H1 (cell line): ENCODE measurements at regions not wholly inside any gene's neighbourhood (a gene's known extent, or its start where the extent isn't known, plus 50 kb on each side); places are given as distances from the start of the nearest gene placed in this dataset.
A peak's percentile ranks its signal among the peaks of the same experiment; 100 is the strongest.

Source experiments
- CTCF ChIA-PET: fragments of 300-600 bp; sonication (Branson Sonifier 250); formaldehyde crosslinking; loops from one replicate; lab custom pipeline; 2021; ENCODE audit not compliant: partially characterized antibody; lab: Charles Lee
- POLR2A ChIA-PET: fragments of 300-600 bp; sonication (Branson Sonifier 250); formaldehyde crosslinking; loops from one replicate; lab custom pipeline; 2021; ENCODE audit warnings: inconsistent platforms; ENCODE audit not compliant: partially characterized antibody; lab: Charles Lee
- DNase-seq, 2 experiments: peaks; one replicate each; pipeline versions ENCODE4 v3.0.0 to v3.0.0-alpha.2; 2010 to 2022; ENCODE audit warnings: low spot score in 2 of 2, low read depth in 1 of 2, mixed read lengths in 1 of 2
- FAIRE-seq: peaks from 2 replicates; lab custom pipeline; 2011; peaks lifted over from hg19 to GRCh38; lab: Jason Lieb, UNC
- H2AFZ ChIP-seq: 2 replicates; pipeline ENCODE4 v1.8.1; 2012; ENCODE audit warnings: low read length, inconsistent platforms
- H2AK5ac ChIP-seq: 2 replicates; pipeline ENCODE4 v1.6.1; 2013; ENCODE audit warnings: low read depth, low read length
- H2BK120ac ChIP-seq: replicated peaks from 2 replicates; pipeline ENCODE3; 2013; ENCODE audit warnings: low read depth, low read length, inconsistent platforms
- H2BK12ac ChIP-seq: 2 replicates; pipeline ENCODE4 v1.6.1; 2013; ENCODE audit warnings: low read depth, low read length
- H2BK15ac ChIP-seq: 2 replicates; pipeline ENCODE4 v1.6.1; 2013; ENCODE audit warnings: low read length
- H2BK20ac ChIP-seq: 2 replicates; pipeline ENCODE4 v1.6.1; 2013; ENCODE audit warnings: low read length
- H2BK5ac ChIP-seq: 2 replicates; pipeline ENCODE4 v1.6.1; 2013; ENCODE audit warnings: low read depth, low read length
- H3K14ac ChIP-seq: 2 replicates; pipeline ENCODE4 v1.6.1; 2013; ENCODE audit warnings: inconsistent platforms; ENCODE audit not compliant: insufficient read length
- H3K18ac ChIP-seq: 2 replicates; pipeline ENCODE4 v1.6.1; 2013; ENCODE audit warnings: low read length; ENCODE audit errors: extremely low read depth
- H3K23ac ChIP-seq: 2 replicates; pipeline ENCODE4 v1.6.1; 2013; ENCODE audit warnings: inconsistent platforms; ENCODE audit not compliant: insufficient read length
- H3K23me2 ChIP-seq: 2 replicates; pipeline ENCODE4 v1.6.1; 2013; ENCODE audit warnings: low read depth, low read length
- H3K27ac ChIP-seq: 2 replicates; pipeline ENCODE4 v1.6.1; 2011; ENCODE audit warnings: low read depth, low read length, inconsistent platforms
- H3K27me3 ChIP-seq, 4 experiments: replicated peaks in 1 of 4; 1 replicate in 1 of 4; 2 replicates in 3 of 4; pipeline versions ENCODE4 v1.6.1 to v1.8.1; 2011 to 2013; ENCODE audit warnings: low read length in 3 of 4, mild to moderate bottlenecking in 3 of 4, inconsistent platforms in 2 of 4, mixed read lengths in 2 of 4, moderate library complexity in 1 of 4; ENCODE audit not compliant: control insufficient read depth in 3 of 4, insufficient read depth in 3 of 4; ENCODE audit errors: extremely low read depth in 1 of 4
- H3K36me3 ChIP-seq, 4 experiments: 2 replicates each; pipeline versions ENCODE4 v1.6.1 to v1.8.1; 2011 to 2013; ENCODE audit warnings: mild to moderate bottlenecking in 4 of 4, low read length in 3 of 4, moderate library complexity in 2 of 4, control low read depth in 1 of 4, inconsistent platforms in 1 of 4; ENCODE audit not compliant: insufficient read depth in 4 of 4, control insufficient read depth in 2 of 4
- H3K4ac ChIP-seq: replicated peaks from 2 replicates; pipeline ENCODE3; 2013; ENCODE audit warnings: low read length, low read depth, mixed read lengths, inconsistent platforms; ENCODE audit not compliant: insufficient read length
- H3K4me1 ChIP-seq, 4 experiments: replicated peaks in 1 of 4; 1 replicate in 1 of 4; 2 replicates in 3 of 4; pipeline versions ENCODE4 v1.6.1 to v1.8.1; 2011 to 2013; ENCODE audit warnings: low read length in 3 of 4, inconsistent platforms in 2 of 4, mixed read lengths in 1 of 4; ENCODE audit not compliant: insufficient read depth in 4 of 4, control insufficient read depth in 3 of 4
- H3K4me2 ChIP-seq, 2 experiments: 2 replicates each; pipeline versions ENCODE4 v1.6.1 to v1.8.1; 2011 to 2013; ENCODE audit warnings: low read depth in 2 of 2, low read length in 2 of 2, control low read depth in 1 of 2, inconsistent platforms in 1 of 2, mild to moderate bottlenecking in 1 of 2; ENCODE audit not compliant: insufficient read depth in 1 of 2
- H3K4me3 ChIP-seq, 4 experiments: fragments of 200-600, 300-600 bp in 1 of 4; sonication (generic), shearing (Covaris generic), sonication (Bioruptor Twin) in 1 of 4; 2 replicates each; pipeline versions ENCODE4 v1.5.1 to v1.8.1; 2011 to 2016; ENCODE audit warnings: low read length in 4 of 4, low read depth in 3 of 4, control low read depth in 2 of 4, inconsistent platforms in 2 of 4, mild to moderate bottlenecking in 2 of 4, mixed read lengths in 1 of 4, moderate library complexity in 1 of 4; ENCODE audit not compliant: insufficient read depth in 2 of 4; ENCODE audit errors: extremely low read depth in 1 of 4
- H3K56ac ChIP-seq: replicated peaks from 2 replicates; pipeline ENCODE3; 2013; ENCODE audit warnings: low read depth, mild to moderate bottlenecking, mixed read lengths, low read length, inconsistent platforms; ENCODE audit not compliant: insufficient read length
- H3K79me1 ChIP-seq: 2 replicates; pipeline ENCODE4 v1.6.1; 2013; ENCODE audit warnings: low read depth, low read length, control low read depth
- H3K79me2 ChIP-seq, 2 experiments: 2 replicates each; pipeline versions ENCODE4 v1.6.1 to v1.8.1; 2012 to 2013; ENCODE audit warnings: low read length in 2 of 2, mild to moderate bottlenecking in 2 of 2, inconsistent platforms in 1 of 2; ENCODE audit not compliant: insufficient read depth in 2 of 2, control insufficient read depth in 1 of 2
- H3K9ac ChIP-seq, 4 experiments: replicated peaks in 1 of 4; 1 replicate in 1 of 4; 2 replicates in 3 of 4; pipeline versions ENCODE4 v1.6.1 to v1.8.1; 2011 to 2013; ENCODE audit warnings: low read depth in 3 of 4, low read length in 3 of 4, control low read depth in 2 of 4, mild to moderate bottlenecking in 2 of 4, moderate library complexity in 2 of 4, inconsistent platforms in 1 of 4; ENCODE audit errors: extremely low read depth in 1 of 4
- H3K9me3 ChIP-seq, 2 experiments: 2 replicates each; pipeline versions ENCODE4 v1.6.1 to v1.8.1; 2012 to 2013; ENCODE audit warnings: mild to moderate bottlenecking in 2 of 2, moderate library complexity in 2 of 2, control low read depth in 1 of 2, inconsistent platforms in 1 of 2, low read depth in 1 of 2, low read length in 1 of 2, mixed read lengths in 1 of 2; ENCODE audit not compliant: insufficient read depth in 2 of 2
- H4K20me1 ChIP-seq, 2 experiments: replicated peaks in 1 of 2; 2 replicates each; pipeline versions ENCODE3 to v1.8.1; 2011 to 2013; ENCODE audit warnings: inconsistent platforms in 2 of 2, low read length in 2 of 2, mild to moderate bottlenecking in 1 of 2; ENCODE audit not compliant: insufficient read depth in 2 of 2, control insufficient read depth in 1 of 2
- H4K5ac ChIP-seq: 2 replicates; pipeline ENCODE4 v1.6.1; 2013; ENCODE audit warnings: low read length, low read depth, mixed read lengths, inconsistent platforms; ENCODE audit not compliant: insufficient read length
- H4K8ac ChIP-seq: 2 replicates; pipeline ENCODE4 v1.8.0; 2013; ENCODE audit warnings: mild to moderate bottlenecking, moderate library complexity, low read length, inconsistent platforms; ENCODE audit not compliant: insufficient read depth; ENCODE audit errors: extremely low read depth
- H4K91ac ChIP-seq: replicated peaks from 2 replicates; pipeline ENCODE3; 2013; ENCODE audit warnings: low read length, mixed read lengths, inconsistent platforms; ENCODE audit not compliant: insufficient read length
- ATF3 ChIP-seq: IDR thresholded peaks from 2 replicates; pipeline ENCODE4 v1.6.1; 2011; ENCODE audit warnings: low read depth, mild to moderate bottlenecking, low read length; ENCODE audit not compliant: insufficient read depth
- BCL11A ChIP-seq, 2 experiments: IDR thresholded peaks; one replicate each; pipeline ENCODE4 v1.6.1; 2011; ENCODE audit warnings: low read depth in 2 of 2, low read length in 2 of 2, mild to moderate bottlenecking in 2 of 2
- CBX8 ChIP-seq: fragments of 300-800, 300-1000 bp; sonication (generic); IDR thresholded peaks from 2 replicates; pipeline ENCODE4 v1.7.1; 2016; ENCODE audit warnings: low read depth, low read length, borderline replicate concordance
- EGR1 ChIP-seq: IDR thresholded peaks from 2 replicates; pipeline ENCODE4 v1.6.1; 2011; ENCODE audit warnings: low read depth, low read length, borderline replicate concordance
- EZH2 ChIP-seq: fragments of 200-600 bp; sonication (generic); IDR thresholded peaks from 2 replicates; pipeline ENCODE4 v1.7.1; 2012; ENCODE audit warnings: low read depth, mild to moderate bottlenecking, moderate library complexity, low read length, inconsistent platforms; ENCODE audit not compliant: severe bottlenecking
- PHF8 ChIP-seq: fragments of 200-600 bp; sonication (generic); conservative IDR thresholded peaks from 2 replicates; pipeline ENCODE4 v1.7.1; 2012; ENCODE audit warnings: low read depth, mild to moderate bottlenecking, inconsistent platforms, low read length, moderate library complexity
- POLR2AphosphoS5 ChIP-seq: IDR thresholded peaks from 2 replicates; pipeline ENCODE4 v1.6.1; 2011; ENCODE audit warnings: low read depth, low read length
- SRF ChIP-seq: IDR thresholded peaks from 2 replicates; pipeline ENCODE4 v1.6.1; 2011; ENCODE audit warnings: mild to moderate bottlenecking, low read depth, low read length, moderate library complexity
- SUZ12 ChIP-seq: fragments of 200-600 bp; sonication (generic); IDR thresholded peaks from 2 replicates; pipeline ENCODE4 v1.6.1; 2012; ENCODE audit warnings: mild to moderate bottlenecking, inconsistent platforms, low read length, moderate library complexity, mixed read lengths
- YY1 ChIP-seq: IDR thresholded peaks from 2 replicates; pipeline ENCODE4 v1.6.1; 2011; ENCODE audit warnings: low read depth, mild to moderate bottlenecking, low read length
- WGBS, 2 experiments: shearing (Covaris generic) in 1 of 2; methylation state at CpG; one replicate each; pipeline versions ENCODE4 v1.1.6 to v1.1.7; 2013 to 2015; ENCODE audit warnings: low lambda C conversion rate in 2 of 2, mixed read lengths in 2 of 2, inconsistent platforms in 1 of 2, low coverage in 1 of 2, missing lambda C conversion rate in 1 of 2; ENCODE audit not compliant: insufficient replicate concordance in 2 of 2, insufficient coverage in 1 of 2, insufficient read length in 1 of 2; ENCODE audit errors: extremely low coverage in 1 of 2, missing lambda C conversion rate in 1 of 2; 5-methylcytosine and 5-hydroxymethylcytosine counted together

- ChIA-PET CTCF (no interaction called here), POLR2A (no interaction called here)
- 0 out of 2 replicates have a peak overlapping the region, but pooled peaks have one; percentile 52 for H2AFZ ChIP-seq
- H4K5ac ChIP-seq, result no peak overlapping the region
- H2BK15ac ChIP-seq, result 0 out of 2 replicates have a peak overlapping the region, but pooled peaks have one; percentile 61
- no peak overlapping the region for H3K4me3 ChIP-seq
- no peak overlapping the region for H3K4ac ChIP-seq
- H2AK5ac ChIP-seq, result no peak overlapping the region
- H2BK5ac ChIP-seq, result peak overlapping the region; percentile 66; the same call in 1 of the 2 replicates
- H2BK20ac ChIP-seq, result peak overlapping the region; percentile 75; the same call in 1 of the 2 replicates
- no peak overlapping the region for H3K56ac ChIP-seq
- H3K23ac ChIP-seq, result no peak overlapping the region
- H4K20me1 ChIP-seq, result no peaks in the 10 kb centered on the region
- peaks cover 0 to 3% (median 0%) of the 10 kb centered on the region in 4 experiments; a peak in 2 of 7 replicates for H3K4me1 ChIP-seq
- no peak overlapping the region for H3K18ac ChIP-seq
- H3K4me2 ChIP-seq, result no peak overlapping the region
- no peak overlapping the region for H3K9ac ChIP-seq
- peaks cover 9 to 14% of the 10 kb centered on the region in 2 experiments; a peak in 2 of 4 replicates for H3K9me3 ChIP-seq
- H3K27me3 ChIP-seq, result peaks cover 0 to 1% (median 0%) of the 10 kb centered on the region in 4 experiments; a peak in 1 of 7 replicates
- no peaks in the 10 kb centered on the region for H3K23me2 ChIP-seq
- DNase-seq (no peak), FAIRE-seq (no peak)
- no peak overlapping the region for H4K8ac ChIP-seq
- H2BK120ac ChIP-seq, result peak overlapping the region; percentile 60
- no peak overlapping the region for H3K14ac ChIP-seq
- H2BK12ac ChIP-seq, result peak overlapping the region; percentile 95; the same call in 1 of the 2 replicates
- no peak overlapping the region for H3K27ac ChIP-seq
- no peak overlapping the region for H4K91ac ChIP-seq
- no peaks in the 10 kb centered on the region for H3K79me2 ChIP-seq
- peaks cover 0 to 12% (median 0%) of the 10 kb centered on the region in 4 experiments; a peak in 4 of 8 replicates for H3K36me3 ChIP-seq
- no peaks in the 10 kb centered on the region for H3K79me1 ChIP-seq
- TF ChIP-seq CBX8 (no peak), SRF (no peak), ATF3 (no peak), BCL11A (IDR thresholded peaks at IDR 0.05; ENCODE audit: low read depth in 2 of 2, low read length in 2 of 2) (no peak), POLR2AphosphoS5 (no peak), EGR1 (no peak), EZH2 (no peak), PHF8 (no peak), SUZ12 (no peak), YY1 (no peak)
- 92% methylated on average over 1 of the region's 1 CpG; no CpG with 5 or more reads in 1 of the 2 experiments for WGBS, 2 experiments
Measured at GRCh38 chr6:141467041-141467440, 665.7 kb upstream of the GJE1 start.
